ENCODE measurements at regions not wholly inside any gene's neighbourhood (a gene's known extent, or its start where the extent isn't known, plus 50 kb on each side); places are given as distances from the start of the nearest gene placed in this dataset.

DNA sequence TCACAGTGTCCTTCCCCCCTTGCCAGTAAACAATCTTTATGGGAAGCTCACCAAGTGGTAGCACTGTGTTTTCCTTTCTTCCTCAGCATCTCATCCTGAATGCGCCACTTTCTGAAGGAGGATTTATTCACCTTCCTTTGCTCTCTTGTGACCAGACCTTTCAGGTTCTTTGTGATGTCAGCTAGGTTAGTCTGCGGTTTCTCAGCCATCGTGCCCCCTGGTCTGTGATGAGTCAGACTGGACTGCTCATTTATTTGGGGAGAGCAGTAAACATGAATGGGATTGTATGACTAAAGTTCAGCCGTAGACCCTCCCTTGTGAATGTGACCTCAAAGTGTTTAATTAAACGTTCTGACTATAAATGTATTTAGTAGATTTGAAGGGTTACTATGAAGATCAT is 235.1 kb upstream of the CELF2 start:
- H3K27me3 ChIP-seq (ENCODE audit: insufficient read depth, poor library complexity, severe bottlenecking), result no peaks in the 10 kb centered on the region
- no peak for DNase-seq (ENCODE audit: low read depth in 1 of 2, low spot score in 1 of 2)
- TF ChIP-seq POLR2AphosphoS5 (IDR thresholded peaks at IDR 0.05; ENCODE audit: low read depth), result no peak
- TF ChIP-seq REST (IDR thresholded peaks at IDR 0.05; ENCODE audit: insufficient replicate concordance, low read depth), result no peak

GRCh38 chr10:10785627-10786026 is 232.0 kb upstream of the CELF2 start:
- TF ChIP-seq CTCF (IDR thresholded peaks at IDR 0.05; ENCODE audit: insufficient read depth, low read length) (no peak), SPI1 (IDR thresholded peaks at IDR 0.05; ENCODE audit: borderline replicate concordance, low read depth) (no peak), POLR2AphosphoS5 (IDR thresholded peaks at IDR 0.05; ENCODE audit: low read depth) (no peak), GABPA (IDR thresholded peaks at IDR 0.05; ENCODE audit: low read depth) (no peak), REST (IDR thresholded peaks at IDR 0.05; ENCODE audit: insufficient replicate concordance, low read depth) (no peak)
- no peak overlapping the region for H3K27ac ChIP-seq (replicated peaks)

More for the DNA sequence above, 235.1 kb upstream of the CELF2 start:
- Histone ChIP-seq H3K4me3 (replicated peaks; ENCODE audit: insufficient read depth, low read length) (no peak overlapping the region), H3K27ac (replicated peaks) (no peak overlapping the region)

DNA sequence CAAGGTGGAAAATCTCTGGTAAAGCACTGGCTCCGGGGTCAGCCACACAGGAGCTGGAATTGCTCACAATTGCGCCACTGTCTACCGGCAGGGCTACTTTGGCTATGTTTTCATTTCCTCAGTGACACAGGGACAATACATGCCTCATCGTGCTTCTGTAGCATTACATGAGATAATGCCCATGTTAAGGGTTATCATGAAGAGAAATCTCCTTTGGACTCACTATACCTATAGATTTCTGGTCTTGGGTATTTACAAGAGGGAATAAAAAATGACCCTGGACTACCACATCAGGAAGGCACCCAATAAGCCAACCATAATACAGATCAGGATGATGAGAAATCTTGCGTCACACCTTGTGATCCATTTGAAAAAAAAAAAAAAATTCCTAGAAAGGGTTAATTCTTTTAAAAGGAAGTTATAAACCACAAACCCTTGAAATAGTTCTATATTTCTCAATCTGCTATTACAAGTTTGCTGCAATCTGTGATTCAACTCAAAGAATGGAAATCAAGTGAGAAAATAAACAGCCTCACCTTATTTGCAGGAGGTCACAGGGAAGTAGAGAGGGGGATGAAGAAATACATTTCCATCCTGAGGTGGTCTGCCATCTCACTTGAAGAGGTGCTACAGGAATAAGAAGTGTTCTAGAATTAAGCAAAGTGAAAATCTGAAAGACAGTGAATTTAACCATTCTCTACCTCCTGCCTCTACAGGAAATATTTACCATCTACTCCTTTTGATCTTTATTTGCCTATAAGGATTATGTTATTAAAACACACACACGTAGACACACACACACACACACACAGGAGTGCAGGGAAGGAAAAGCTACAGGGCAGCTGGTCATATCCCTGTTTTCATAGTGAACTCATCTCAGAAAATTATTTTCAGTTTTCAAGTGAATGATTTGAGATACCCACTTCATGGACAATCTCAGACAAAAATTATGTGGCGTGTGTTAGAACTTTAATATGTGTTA is 231.3 kb upstream of the CELF2 start:
- no peak for TF ChIP-seq CTCF (IDR thresholded peaks at IDR 0.05; ENCODE audit: insufficient read depth, low read length)
- no peak for TF ChIP-seq POLR2AphosphoS5 (IDR thresholded peaks at IDR 0.05; ENCODE audit: low read depth)
- TF ChIP-seq SPI1 (IDR thresholded peaks at IDR 0.05; ENCODE audit: borderline replicate concordance, low read depth), result no peak
- TF ChIP-seq REST (IDR thresholded peaks at IDR 0.05; ENCODE audit: insufficient replicate concordance, low read depth), result no peak
- TF ChIP-seq GABPA (IDR thresholded peaks at IDR 0.05; ENCODE audit: low read depth), result no peak
- Histone ChIP-seq H3K27ac (replicated peaks) (no peak overlapping the region), H3K27me3 (ENCODE audit: insufficient read depth, poor library complexity, severe bottlenecking) (no peaks in the 10 kb centered on the region), H3K4me3 (replicated peaks; ENCODE audit: insufficient read depth, low read length) (no peak overlapping the region)
- DNase-seq (ENCODE audit: low read depth in 1 of 2, low spot score in 1 of 2), result no peak

More at GRCh38 chr10:10785627-10786026, 232.0 kb upstream of the CELF2 start:
- Histone ChIP-seq H3K4me3 (replicated peaks; ENCODE audit: insufficient read depth, low read length) (no peak overlapping the region), H3K27me3 (ENCODE audit: insufficient read depth, poor library complexity, severe bottlenecking) (no peaks in the 10 kb centered on the region)
- DNase-seq (ENCODE audit: low read depth in 1 of 2, low spot score in 1 of 2), result no peak

All from HL-60 (cell line).